ENCODE measurements at regions not wholly inside any gene's neighbourhood (a gene's known extent, or its start where the extent isn't known, plus 50 kb on each side); places are given as distances from the start of the nearest gene placed in this dataset.

DNA sequence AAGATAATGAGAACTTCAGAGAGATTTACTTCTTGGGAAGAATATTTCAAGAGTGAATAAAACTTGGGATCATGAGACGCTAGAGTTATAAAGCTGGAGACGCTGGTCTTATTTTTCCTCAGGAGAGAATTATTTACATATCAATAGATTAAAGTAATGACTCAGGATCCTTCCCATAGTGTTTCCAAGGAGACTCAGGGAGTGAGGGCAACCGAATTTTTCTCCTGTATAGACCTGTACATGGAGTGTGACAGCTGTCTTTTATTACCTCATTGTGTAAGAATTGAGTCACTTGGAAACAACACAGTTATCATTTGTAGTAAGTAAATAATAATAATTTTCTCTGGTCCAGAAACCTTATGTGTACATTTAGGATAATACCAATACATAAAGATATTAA lies 1905.5 kb downstream of the OLFM4 start:
- peaks cover 0 to 4% (median 0%) of the 10 kb centered on the region in 4 donors for H3K9me3 ChIP-seq
- no peak for DNase-seq

DNA sequence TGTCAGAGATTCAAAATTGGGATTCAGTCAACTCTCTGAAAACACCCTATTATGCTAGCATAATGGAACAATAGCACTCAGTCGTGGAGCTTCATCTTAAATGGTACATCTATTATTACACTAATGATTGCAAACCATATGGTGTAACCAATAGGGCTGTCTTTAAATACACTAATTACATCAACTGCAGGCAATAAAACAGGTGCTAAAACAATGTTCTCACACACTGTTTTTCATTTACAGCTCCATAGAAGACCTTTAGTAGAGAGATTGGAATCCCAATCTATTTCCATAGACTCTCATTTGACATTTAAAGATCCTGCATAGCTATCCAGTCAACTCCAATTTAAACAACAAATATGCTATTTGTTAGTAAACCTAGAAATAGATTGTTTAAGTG lies 1917.4 kb downstream of the OLFM4 start:
- Histone ChIP-seq H3K9me3 (no peaks in the 10 kb centered on the region), H3K4me1 (no peaks in the 10 kb centered on the region), H3K36me3 (no peaks in the 10 kb centered on the region), H3K27ac (no peak overlapping the region), H3K27me3 (no peaks in the 10 kb centered on the region), H3K4me3 (no peak overlapping the region)
- DNase-seq, result no peak
- no peak for TF ChIP-seq POLR2A (IDR thresholded peaks at IDR 0.05)
- TF ChIP-seq, protein P1, sequence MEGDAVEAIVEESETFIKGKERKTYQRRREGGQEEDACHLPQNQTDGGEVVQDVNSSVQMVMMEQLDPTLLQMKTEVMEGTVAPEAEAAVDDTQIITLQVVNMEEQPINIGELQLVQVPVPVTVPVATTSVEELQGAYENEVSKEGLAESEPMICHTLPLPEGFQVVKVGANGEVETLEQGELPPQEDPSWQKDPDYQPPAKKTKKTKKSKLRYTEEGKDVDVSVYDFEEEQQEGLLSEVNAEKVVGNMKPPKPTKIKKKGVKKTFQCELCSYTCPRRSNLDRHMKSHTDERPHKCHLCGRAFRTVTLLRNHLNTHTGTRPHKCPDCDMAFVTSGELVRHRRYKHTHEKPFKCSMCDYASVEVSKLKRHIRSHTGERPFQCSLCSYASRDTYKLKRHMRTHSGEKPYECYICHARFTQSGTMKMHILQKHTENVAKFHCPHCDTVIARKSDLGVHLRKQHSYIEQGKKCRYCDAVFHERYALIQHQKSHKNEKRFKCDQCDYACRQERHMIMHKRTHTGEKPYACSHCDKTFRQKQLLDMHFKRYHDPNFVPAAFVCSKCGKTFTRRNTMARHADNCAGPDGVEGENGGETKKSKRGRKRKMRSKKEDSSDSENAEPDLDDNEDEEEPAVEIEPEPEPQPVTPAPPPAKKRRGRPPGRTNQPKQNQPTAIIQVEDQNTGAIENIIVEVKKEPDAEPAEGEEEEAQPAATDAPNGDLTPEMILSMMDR (IDR thresholded peaks at IDR 0.05), result no peak

More for the DNA sequence above, 1905.5 kb downstream of the OLFM4 start:
- no peaks in the 10 kb centered on the region for H3K36me3 ChIP-seq
- no peak overlapping the region for H3K27ac ChIP-seq
- H3K27me3 ChIP-seq, result no peaks in the 10 kb centered on the region
- H3K4me1 ChIP-seq, result no peaks in the 10 kb centered on the region
- H3K4me3 ChIP-seq, result no peak overlapping the region
- TF ChIP-seq, protein P1 (IDR thresholded peaks at IDR 0.05), result no peak
- no peak for TF ChIP-seq POLR2A (IDR thresholded peaks at IDR 0.05)

DNA sequence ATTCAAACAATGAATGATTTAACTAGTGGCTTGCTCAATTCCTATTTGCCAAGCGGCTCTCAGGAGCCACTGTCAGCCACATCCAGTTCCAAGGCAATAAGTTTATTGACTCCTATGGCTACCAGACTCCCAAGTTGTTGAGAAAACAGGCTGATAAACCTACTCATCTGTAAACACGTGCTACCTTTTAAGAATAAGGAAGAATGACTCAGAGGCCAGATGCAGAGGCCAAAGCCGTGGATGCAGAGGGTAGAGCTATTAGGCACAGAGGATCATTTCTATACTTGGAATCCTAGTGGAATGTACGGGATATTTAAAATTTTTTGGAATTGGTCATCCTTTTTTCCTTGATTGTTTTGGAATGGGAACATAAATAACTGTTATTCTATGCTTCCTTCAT lies 1921.1 kb downstream of the OLFM4 start:
- Histone ChIP-seq H3K27ac (no peak overlapping the region), H3K9me3 (no peaks in the 10 kb centered on the region), H3K4me1 (no peaks in the 10 kb centered on the region), H3K36me3 (no peaks in the 10 kb centered on the region), H3K4me3 (no peak overlapping the region), H3K27me3 (no peaks in the 10 kb centered on the region)
- no peak for DNase-seq
- no peak for TF ChIP-seq POLR2A (IDR thresholded peaks at IDR 0.05)
- TF ChIP-seq, protein P1 (IDR thresholded peaks at IDR 0.05), result no peak

DNA sequence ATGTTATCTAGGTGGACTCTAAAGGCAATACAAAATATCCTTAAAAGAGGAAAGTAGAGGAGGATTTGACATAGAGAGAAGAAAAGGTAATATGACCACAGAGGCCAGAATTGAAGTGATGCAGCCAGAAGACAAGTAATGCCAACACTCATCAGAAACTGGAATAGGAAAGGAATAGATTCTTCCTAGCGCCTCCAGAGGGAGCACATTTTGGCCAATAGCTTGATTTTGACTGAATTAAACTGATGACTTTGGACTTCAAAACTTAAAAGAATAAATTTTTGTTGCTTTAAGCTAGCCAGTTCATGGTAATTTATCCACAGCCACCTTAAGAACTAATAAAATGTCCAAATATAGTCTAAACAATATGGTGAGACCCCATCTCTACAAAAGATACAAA lies 1921.9 kb downstream of the OLFM4 start:
- Histone ChIP-seq H3K4me1 (no peaks in the 10 kb centered on the region), H3K9me3 (no peaks in the 10 kb centered on the region), H3K27me3 (no peaks in the 10 kb centered on the region), H3K4me3 (no peak overlapping the region), H3K27ac (no peak overlapping the region), H3K36me3 (no peaks in the 10 kb centered on the region)
- TF ChIP-seq, protein P1 (IDR thresholded peaks at IDR 0.05), result no peak
- TF ChIP-seq POLR2A (IDR thresholded peaks at IDR 0.05), result no peak
- no peak for DNase-seq

DNA sequence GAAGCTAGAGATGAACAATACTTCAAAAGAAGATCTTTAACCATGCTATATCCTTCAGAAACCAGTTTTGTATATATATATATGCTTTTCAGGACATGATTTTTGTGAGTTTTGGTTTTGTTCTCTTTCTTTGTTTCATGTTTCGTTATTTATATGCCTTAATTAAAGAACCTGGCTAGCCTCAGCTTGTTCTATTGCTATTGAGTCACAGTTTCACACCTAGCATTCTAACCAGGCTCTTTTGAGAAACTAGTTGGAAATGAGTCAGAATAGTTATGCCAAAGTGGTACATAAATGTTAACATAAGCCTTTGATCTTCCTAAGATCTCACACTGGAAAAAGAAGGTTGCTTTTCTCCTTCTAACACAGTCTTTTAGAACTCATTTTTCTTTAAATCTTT lies 1925.2 kb downstream of the OLFM4 start:
- Histone ChIP-seq H3K27me3 (no peaks in the 10 kb centered on the region), H3K4me1 (no peaks in the 10 kb centered on the region), H3K9me3 (no peaks in the 10 kb centered on the region), H3K36me3 (no peaks in the 10 kb centered on the region), H3K27ac (no peak overlapping the region), H3K4me3 (no peak overlapping the region)
- TF ChIP-seq, protein P1 (IDR thresholded peaks at IDR 0.05), result no peak
- TF ChIP-seq POLR2A (IDR thresholded peaks at IDR 0.05), result no peak
- DNase-seq, result no peak

DNA sequence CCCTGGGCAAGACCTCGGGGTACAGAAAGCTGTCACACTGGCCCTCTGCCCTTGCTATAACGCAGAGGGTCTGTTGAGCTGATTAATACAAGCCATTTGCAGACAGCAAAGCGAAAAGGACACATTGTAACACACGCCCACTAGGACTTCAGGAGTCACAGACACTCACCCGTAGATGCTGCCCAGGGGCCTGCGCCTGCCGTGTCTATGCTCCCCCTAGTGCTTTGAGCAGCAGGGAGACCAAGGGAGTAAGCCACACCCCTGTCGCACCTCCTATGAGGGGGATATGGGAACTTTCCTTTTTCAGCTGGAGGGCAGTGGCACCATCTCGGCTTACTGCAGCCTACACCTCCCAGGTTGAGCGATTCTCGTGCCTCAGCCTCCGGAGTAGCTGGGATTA lies 1930.2 kb downstream of the OLFM4 start:
- Histone ChIP-seq H3K9me3 (peaks cover 0 to 2% (median 0%) of the 10 kb centered on the region in 4 donors), H3K4me3 (no peak overlapping the region), H3K36me3 (no peaks in the 10 kb centered on the region), H3K27ac (no peak overlapping the region), H3K27me3 (no peaks in the 10 kb centered on the region), H3K4me1 (no peaks in the 10 kb centered on the region)
- no peak for TF ChIP-seq POLR2A (IDR thresholded peaks at IDR 0.05)
- TF ChIP-seq, protein P1 (IDR thresholded peaks at IDR 0.05), result no peak
- no peak for DNase-seq

All from Peyer's patch (tissue), 4 donors.